AG04450 (cell line): ENCODE measurements at regions not wholly inside any gene's neighbourhood (a gene's known extent, or its start where the extent isn't known, plus 50 kb on each side); places are given as distances from the start of the nearest gene placed in this dataset.

ENCODE experiments used
- CTCF ChIA-PET: fragments of 300-600, 350-600 bp; formaldehyde crosslinking; extraction: SDS; loops from one replicate; lab custom pipeline; 2022; ENCODE audit warnings: antibody characterized with exemption, inconsistent platforms; lab: Charles Lee
- POLR2A ChIA-PET: fragments of 350-600 bp; formaldehyde crosslinking; extraction: SDS; loops from one replicate; lab custom pipeline; 2021; ENCODE audit warnings: antibody characterized with exemption, inconsistent platforms; lab: Yijun Ruan, JAX
- DNase-seq: peaks from one replicate; pipeline ENCODE4 v3.0.0-alpha.2; 2011; ENCODE audit warnings: low read depth, low spot score
- H3K27ac ChIP-seq: one replicate; pipeline ENCODE4 v1.5.1; 2012; ENCODE audit warnings: low read depth, low read length, control low read depth
- H3K27me3 ChIP-seq: one replicate; pipeline ENCODE4 v1.6.0; 2012; ENCODE audit warnings: low read length; ENCODE audit not compliant: control insufficient read depth, insufficient read depth
- H3K4me3 ChIP-seq: 2 replicates; pipeline ENCODE4 v1.5.1; 2011; ENCODE audit warnings: mild to moderate bottlenecking, low read depth, low read length, control low read depth
- H3K9me3 ChIP-seq: 2 replicates; pipeline ENCODE4 v1.5.1; 2012; ENCODE audit warnings: low read length; ENCODE audit not compliant: control insufficient read depth, insufficient read depth
- CTCF ChIP-seq: IDR thresholded peaks from 2 replicates; pipeline ENCODE4 v1.5.1; 2011; ENCODE audit warnings: low read depth, low read length, control low read depth, inconsistent platforms

GRCh38 chr3:82978368-82978767, 1216.9 kb upstream of the GBE1 start:
- TF ChIP-seq CTCF, result no peak
- ChIA-PET POLR2A (no interaction called here), CTCF (no interaction called here)
- no peaks in the 10 kb centered on the region for H3K27me3 ChIP-seq
- DNase-seq, result no peak
- no peak overlapping the region for H3K4me3 ChIP-seq
- H3K9me3 ChIP-seq, result peaks cover 7% of the 10 kb centered on the region
- no peak overlapping the region for H3K27ac ChIP-seq

- POLR2A ChIA-PET, result no interaction called here
- no peaks in the 10 kb centered on the region for H3K27me3 ChIP-seq
- TF ChIP-seq CTCF, result no peak
- CTCF ChIA-PET, result no interaction called here
- peaks cover 7% of the 10 kb centered on the region for H3K9me3 ChIP-seq
- DNase-seq, result no peak
- H3K4me3 ChIP-seq, result no peak overlapping the region
- no peak overlapping the region for H3K27ac ChIP-seq
Observed at GRCh38 chr3:82977871-82978270, 1216.4 kb upstream of the GBE1 start.

- Histone ChIP-seq H3K4me3 (no peak overlapping the region), H3K9me3 (peaks cover 10% of the 10 kb centered on the region), H3K27ac (no peak overlapping the region), H3K27me3 (no peaks in the 10 kb centered on the region)
- ChIA-PET CTCF (no interaction called here), POLR2A (no interaction called here)
- TF ChIP-seq CTCF, result no peak
- no peak for DNase-seq
Observed at GRCh38 chr3:82973791-82974190, 1212.3 kb upstream of the GBE1 start.

- CTCF ChIA-PET, result no interaction called here
- TF ChIP-seq CTCF, result no peak
- Histone ChIP-seq H3K9me3 (no peaks in the 10 kb centered on the region), H3K27me3 (no peaks in the 10 kb centered on the region), H3K4me3 (no peak overlapping the region), H3K27ac (no peak overlapping the region)
- DNase-seq, result no peak
- POLR2A ChIA-PET, result no interaction called here
Observed at GRCh38 chr3:82960379-82960778, 1198.9 kb upstream of the GBE1 start.

- POLR2A ChIA-PET, result no interaction called here
- no peaks in the 10 kb centered on the region for H3K27me3 ChIP-seq
- CTCF ChIA-PET, result no interaction called here
- no peak overlapping the region for H3K27ac ChIP-seq
- no peak for TF ChIP-seq CTCF
- DNase-seq, result no peak
- no peaks in the 10 kb centered on the region for H3K9me3 ChIP-seq
- no peak overlapping the region for H3K4me3 ChIP-seq
Observed at GRCh38 chr3:82957696-82958095, 1196.3 kb upstream of the GBE1 start.
